ENCODE measurements at regions not wholly inside any gene's neighbourhood (a gene's known extent, or its start where the extent isn't known, plus 50 kb on each side); places are given as distances from the start of the nearest gene placed in this dataset.

GRCh38 chr3:135853981-135854380 lies 111.5 kb upstream of the PPP2R3A start:
- TF ChIP-seq TAF1 (IDR thresholded peaks at IDR 0.05; ENCODE audit: borderline replicate concordance, low read depth, low read length), result no peak
- TF ChIP-seq POLR2A (IDR thresholded peaks at IDR 0.05; ENCODE audit: low read depth, low read length), result no peak
